ENCODE measurements at regions not wholly inside any gene's neighbourhood (a gene's known extent, or its start where the extent isn't known, plus 50 kb on each side); places are given as distances from the start of the nearest gene placed in this dataset.

DNA sequence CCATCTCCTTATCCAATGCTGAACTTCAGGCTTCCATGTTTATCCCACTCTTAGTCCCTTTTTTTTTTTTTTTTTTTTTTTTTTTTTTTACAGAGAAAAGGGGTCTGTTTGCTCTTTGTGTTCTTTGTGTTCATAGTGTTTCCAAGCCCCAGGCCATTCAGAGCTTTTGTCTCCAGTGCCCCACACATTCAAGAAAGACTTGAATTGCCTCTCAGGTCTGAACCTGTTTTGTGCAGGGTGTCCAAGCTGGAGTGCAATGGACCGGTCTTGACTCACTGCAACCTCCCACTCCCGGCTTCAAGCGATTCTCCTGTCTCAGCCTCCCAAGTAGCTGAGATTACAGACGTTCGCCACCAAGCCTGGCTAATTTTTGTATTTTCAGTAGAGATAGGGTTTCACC lies 191.2 kb downstream of the PALM2AKAP2 start:
- no peak for TF ChIP-seq EZH2 (IDR thresholded peaks at IDR 0.05; ENCODE audit: borderline replicate concordance)
- TF ChIP-seq, protein P1, sequence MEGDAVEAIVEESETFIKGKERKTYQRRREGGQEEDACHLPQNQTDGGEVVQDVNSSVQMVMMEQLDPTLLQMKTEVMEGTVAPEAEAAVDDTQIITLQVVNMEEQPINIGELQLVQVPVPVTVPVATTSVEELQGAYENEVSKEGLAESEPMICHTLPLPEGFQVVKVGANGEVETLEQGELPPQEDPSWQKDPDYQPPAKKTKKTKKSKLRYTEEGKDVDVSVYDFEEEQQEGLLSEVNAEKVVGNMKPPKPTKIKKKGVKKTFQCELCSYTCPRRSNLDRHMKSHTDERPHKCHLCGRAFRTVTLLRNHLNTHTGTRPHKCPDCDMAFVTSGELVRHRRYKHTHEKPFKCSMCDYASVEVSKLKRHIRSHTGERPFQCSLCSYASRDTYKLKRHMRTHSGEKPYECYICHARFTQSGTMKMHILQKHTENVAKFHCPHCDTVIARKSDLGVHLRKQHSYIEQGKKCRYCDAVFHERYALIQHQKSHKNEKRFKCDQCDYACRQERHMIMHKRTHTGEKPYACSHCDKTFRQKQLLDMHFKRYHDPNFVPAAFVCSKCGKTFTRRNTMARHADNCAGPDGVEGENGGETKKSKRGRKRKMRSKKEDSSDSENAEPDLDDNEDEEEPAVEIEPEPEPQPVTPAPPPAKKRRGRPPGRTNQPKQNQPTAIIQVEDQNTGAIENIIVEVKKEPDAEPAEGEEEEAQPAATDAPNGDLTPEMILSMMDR (IDR thresholded peaks at IDR 0.05; ENCODE audit: poor library complexity), result no peak

All from hepatocyte (in vitro differentiated cells).